ENCODE measurements at regions not wholly inside any gene's neighbourhood (a gene's known extent, or its start where the extent isn't known, plus 50 kb on each side); places are given as distances from the start of the nearest gene placed in this dataset.

GRCh38 chr1:215457213-215457612 lies 109.9 kb upstream of the KCTD3 start:
- intact Hi-C loops (cut with DNase I), result no loop called here
- DNase-seq, result no peak

- DNase-seq, result no peak
- intact Hi-C loops (cut with DNase I), result no loop called here
These were observed 109.0 kb upstream of the KCTD3 start for GRCh38 chr1:215458104-215458503.

DNA sequence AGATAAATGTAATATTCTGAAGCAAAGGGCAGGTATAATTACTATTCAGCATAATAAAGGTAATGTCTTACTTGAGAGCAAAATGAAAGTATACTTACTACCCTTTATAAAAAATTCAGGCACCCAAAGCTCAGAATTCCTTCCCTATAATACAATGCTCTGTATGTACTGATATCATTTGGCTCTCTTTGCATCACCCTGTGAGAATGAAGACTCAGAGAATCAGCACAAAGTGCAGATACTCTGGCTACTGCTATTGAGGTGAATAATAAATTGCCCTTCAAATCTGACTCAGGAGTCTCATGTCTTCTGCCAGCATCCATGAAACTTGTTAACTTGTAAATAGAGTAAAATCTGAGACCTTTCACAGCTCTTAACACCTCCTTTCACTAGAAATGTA lies 108.5 kb upstream of the KCTD3 start:
- intact Hi-C loops (cut with DNase I), result no loop called here
- DNase-seq, result no peak

- intact Hi-C loops (cut with DNase I), result no loop called here
- no peak for DNase-seq
These were observed 108.0 kb upstream of the KCTD3 start for GRCh38 chr1:215459136-215459535.

DNA sequence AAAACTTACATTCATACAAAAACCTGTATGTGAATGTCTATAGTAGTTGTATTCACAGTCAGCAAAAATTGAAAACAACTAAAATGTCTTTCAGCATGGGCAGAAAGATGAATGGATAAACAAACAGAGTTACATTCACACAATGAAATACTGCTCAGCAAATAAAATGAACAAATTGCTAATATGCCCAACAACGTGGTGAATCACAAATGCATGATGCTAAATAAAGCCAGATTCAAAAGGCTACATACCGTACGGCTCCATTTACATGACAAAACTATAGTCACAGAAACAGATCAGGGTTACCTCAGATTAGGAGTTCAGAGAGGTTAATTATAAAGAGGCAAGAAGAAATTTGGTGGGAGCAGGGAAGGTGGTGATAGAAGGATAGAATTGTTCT lies 100.7 kb upstream of the KCTD3 start:
- intact Hi-C loops (cut with DNase I), result no loop called here
- no peak for DNase-seq

DNA sequence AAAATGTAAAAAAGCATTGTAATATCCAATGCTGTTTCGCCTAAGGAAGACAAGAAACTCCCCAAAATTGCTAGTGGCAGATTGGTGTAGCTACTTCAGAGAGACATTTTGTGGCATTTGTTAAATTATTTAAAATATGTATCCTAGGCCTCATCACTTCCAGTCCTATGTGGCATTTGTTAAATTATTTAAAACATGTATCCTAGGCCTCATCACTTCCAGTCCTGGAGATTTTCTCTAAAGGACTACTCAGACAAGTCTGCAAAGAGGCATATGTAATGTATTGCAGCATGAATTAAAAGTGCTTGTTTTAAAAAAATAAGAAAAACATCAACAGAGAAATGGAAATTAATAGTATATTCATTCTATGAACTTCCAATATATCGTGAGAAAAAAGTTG lies 95.6 kb upstream of the KCTD3 start:
- DNase-seq, result no peak
- intact Hi-C loops (cut with DNase I), result no loop called here

GRCh38 chr1:215472723-215473122 lies 94.4 kb upstream of the KCTD3 start:
- DNase-seq, result no peak
- intact Hi-C loops (cut with DNase I), result no loop called here

GRCh38 chr1:215473943-215474342 lies 93.2 kb upstream of the KCTD3 start:
- DNase-seq, result no peak
- intact Hi-C loops (cut with DNase I), result no loop called here

- DNase-seq, result peak in 5 of 10 donors; percentile 9 to 85 (median 68)
- intact Hi-C loops (cut with DNase I), result no loop called here
These were observed 92.2 kb upstream of the KCTD3 start for GRCh38 chr1:215474940-215475339.

- no peak for DNase-seq
- intact Hi-C loops (cut with DNase I), result no loop called here
These were observed 91.2 kb upstream of the KCTD3 start for GRCh38 chr1:215475796-215476481.

DNA sequence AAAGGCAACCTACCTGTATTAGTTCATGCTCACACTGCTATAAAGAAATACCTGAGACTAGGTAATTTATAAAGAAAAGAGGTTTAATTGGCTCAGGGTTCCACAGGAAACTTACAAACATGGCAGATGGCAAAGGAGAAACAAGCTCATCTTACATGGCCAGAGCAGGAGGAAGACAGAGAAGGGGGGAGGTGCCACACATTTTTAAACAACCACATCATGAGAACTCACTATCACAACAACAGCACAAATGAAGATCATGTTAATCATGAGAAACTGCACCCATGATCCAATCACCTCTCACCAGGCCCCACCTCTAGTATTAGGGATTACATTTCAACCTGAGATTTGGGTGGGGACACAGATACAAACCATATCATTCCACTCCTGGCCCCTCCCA lies 90.6 kb upstream of the KCTD3 start:
- intact Hi-C loops (cut with DNase I), result no loop called here
- no peak for DNase-seq

DNA sequence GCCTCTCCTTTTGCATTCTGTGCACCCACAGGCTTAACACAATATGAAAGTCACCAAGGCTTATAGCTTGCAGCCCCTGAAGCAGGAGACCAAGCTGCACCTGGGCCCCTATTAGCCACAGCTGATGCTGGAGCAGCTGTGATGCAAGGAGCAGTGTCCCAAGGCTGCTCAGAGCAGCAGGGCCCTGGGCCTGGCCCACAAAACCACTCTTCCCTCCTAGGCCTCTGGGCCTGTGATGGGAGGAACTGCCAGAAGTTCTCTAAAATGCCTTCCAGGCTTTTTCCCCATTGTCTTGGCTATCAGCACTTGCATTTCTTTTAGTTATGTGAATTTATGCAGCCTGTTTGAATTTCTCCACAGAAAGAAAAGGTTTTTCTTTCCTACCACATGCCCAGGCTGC lies 89.5 kb upstream of the KCTD3 start:
- intact Hi-C loops (cut with DNase I), result no loop called here
- no peak for DNase-seq

- intact Hi-C loops (cut with DNase I), result no loop called here
These were observed 87.5 kb upstream of the KCTD3 start for GRCh38 chr1:215479567-215479966.

DNA sequence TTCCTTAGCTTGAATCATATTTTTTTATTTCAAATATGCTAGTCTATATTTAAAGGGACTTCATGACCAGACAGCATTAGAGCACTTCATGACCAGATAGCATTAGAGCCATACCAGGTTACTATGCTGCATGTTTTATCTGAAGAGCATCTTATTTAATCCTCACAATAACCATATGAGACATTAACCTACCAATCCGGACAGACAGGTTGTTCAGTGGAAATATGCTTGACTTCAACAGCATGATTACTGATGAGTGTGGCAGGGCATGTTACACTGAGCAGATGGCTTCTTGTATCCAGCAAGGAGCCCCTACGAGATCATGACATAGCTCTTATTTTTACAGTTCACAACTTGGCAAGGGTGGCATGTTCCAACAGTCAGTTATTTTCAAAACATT lies 85.0 kb upstream of the KCTD3 start:
- DNase-seq, result no peak
- intact Hi-C loops (cut with DNase I), result no loop called here

More at GRCh38 chr1:215479567-215479966, 87.5 kb upstream of the KCTD3 start:
- no peak for DNase-seq

DNA sequence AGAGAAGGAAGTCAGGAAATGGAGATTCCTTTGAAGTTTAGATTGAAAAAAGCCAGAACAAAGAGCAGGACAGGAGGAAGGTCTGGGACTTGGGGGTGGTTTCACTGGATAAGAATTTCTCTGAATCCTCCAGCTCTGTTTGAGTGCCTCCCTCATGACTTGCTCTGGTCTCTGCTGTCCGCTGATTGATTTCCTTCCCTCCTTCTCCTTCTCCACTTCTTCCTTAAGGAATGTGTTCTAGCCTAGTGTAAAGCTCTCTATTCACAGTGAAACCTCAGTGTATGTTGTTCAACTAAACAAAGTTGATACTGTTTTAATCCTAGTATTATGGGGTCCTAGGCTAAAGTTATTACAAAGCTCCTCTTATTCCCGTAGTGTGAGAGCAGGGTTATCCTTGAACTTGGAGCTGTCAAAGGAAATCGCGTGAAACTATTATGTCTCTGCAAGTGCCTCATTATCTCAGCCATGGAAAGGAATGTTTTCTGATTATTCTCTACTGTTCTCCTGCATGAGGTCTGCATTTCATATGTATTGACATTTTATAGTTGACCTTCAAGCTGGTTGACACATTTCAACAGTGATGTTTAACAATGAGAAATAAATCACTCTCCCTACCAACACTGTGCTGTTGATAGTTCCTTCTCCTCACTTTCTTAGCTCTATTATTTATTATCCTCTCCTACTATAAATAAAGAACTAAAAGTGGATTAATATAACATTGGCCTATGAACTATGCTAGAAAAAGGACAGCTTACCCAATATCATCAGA lies 82.7 kb upstream of the KCTD3 start:
- intact Hi-C loops (cut with DNase I), result no loop called here
- no peak for DNase-seq

DNA sequence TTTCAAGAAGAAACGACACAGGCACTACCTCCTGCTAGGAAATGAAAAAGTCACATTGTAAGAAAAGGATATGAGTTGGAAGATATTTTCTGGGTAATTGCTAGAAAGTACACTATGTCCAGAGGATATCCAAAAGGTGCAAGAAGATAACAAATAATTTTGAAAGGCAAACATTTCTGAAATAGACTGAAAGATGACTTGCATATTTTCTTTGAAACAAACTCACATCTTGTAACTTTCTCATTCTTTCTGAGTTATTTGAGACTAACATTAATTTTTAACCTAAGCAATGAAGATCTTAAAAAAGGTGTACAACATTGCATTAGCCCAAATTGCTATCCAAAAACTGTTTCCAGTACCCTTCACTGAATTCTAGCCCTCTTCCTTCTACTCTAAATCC lies 79.6 kb upstream of the KCTD3 start:
- intact Hi-C loops (cut with DNase I), result no loop called here
- no peak for DNase-seq

- intact Hi-C loops (cut with DNase I), result no loop called here
- DNase-seq, result no peak
These were observed 78.3 kb upstream of the KCTD3 start for GRCh38 chr1:215488850-215489249.

DNA sequence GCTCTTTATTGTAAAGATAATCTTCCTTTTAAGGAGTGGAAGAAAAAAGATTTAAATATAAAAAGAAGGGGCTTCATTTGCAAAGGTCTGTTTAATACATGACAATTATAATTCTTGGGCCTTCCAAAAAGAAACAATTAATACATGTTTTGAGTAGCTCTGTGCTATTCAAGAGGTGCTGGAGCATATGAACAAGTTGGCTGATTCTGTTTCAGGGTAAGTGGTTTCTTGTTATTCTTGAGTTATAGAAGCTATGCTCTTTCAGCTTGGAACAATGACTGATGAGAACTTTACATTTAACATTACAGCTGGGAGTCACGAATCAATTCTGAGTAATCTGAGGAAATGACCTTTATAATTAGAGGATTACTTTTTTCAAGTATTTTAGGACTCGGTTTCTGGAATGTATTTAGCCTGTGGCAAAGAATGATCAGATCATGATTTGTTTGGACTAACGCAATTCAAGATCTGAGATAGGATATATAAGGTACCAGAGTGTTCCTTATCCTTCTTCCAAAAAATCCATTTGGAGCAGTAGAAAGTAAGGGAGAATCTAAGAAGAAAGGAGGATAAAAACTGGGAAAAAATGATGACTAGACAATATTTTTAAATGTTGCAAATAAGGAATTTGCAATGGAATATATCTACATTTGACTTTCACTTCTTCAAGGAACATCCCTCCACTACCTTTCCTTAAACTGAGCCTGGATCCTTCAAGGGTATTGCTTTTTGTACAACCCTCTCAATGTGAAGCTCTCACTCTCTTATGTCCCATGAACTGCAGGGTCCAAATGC lies 77.1 kb upstream of the KCTD3 start:
- intact Hi-C loops (cut with DNase I), result no loop called here
- no peak for DNase-seq

DNA sequence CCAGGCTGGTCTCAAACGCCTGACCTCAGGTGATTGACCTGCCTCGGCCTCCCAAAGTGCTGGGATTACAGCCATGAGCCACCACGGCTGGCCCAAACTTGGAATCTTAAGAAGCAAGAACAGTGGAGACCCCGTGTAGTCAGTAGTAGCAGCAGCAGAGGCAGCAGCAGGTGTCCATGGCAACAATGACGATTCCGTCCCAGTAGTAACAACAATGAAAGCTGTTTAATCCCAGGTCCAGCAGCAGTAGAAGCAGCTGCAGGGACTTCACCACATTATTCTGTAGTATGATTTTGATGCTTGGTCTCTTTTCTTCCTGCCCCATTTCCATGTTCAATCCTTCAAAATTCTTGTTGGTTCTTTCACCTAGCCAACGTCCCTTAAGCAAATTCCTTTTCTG lies 69.6 kb upstream of the KCTD3 start:
- DNase-seq, result no peak
- intact Hi-C loops (cut with DNase I), result no loop called here

DNA sequence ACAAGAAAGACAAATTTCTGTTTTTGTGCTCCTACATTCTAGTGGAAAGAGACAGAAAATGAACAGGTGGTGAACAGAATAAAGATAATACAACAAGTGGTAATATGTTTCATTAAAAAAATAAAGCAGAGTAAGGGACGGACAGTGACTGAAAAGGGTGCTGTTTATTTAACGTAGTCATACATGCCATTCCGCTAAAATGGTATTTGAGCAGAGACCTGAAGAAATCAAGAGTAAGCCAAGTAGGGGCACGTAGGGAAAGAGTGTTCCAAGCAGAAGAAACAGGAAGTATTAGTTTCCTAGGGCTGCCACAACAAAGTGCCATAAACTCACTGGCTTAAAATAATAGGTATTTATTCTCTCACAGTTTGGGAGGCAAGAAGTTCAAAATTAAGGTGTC lies 65.6 kb upstream of the KCTD3 start:
- DNase-seq, result no peak
- intact Hi-C loops (cut with DNase I), result no loop called here

GRCh38 chr1:215502081-215502480 lies 65.0 kb upstream of the KCTD3 start:
- intact Hi-C loops (cut with DNase I), result no loop called here
- DNase-seq, result no peak

DNA sequence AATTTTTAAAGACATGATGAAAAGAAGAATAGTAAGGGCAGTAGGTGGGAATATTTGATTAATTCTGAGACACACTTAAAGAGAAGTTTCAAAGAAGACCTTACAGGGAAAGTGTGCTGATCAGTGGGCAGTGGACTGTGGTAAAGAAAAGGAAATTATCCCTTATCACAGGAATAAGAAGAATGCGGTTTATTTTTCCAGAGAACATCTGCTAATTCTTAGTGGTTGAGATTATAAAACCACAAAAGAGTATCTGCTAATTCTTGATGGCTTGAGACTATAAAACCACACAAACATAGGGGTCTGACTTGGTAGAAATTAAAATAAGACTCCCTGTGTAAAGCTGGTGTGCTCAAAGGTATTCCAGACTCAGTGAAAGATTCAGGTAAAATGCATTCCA lies 60.0 kb upstream of the KCTD3 start:
- DNase-seq, result no peak
- intact Hi-C loops (cut with DNase I), result no loop called here
